K562 (cell line): ENCODE measurements at regions not wholly inside any gene's neighbourhood (a gene's known extent, or its start where the extent isn't known, plus 50 kb on each side); places are given as distances from the start of the nearest gene placed in this dataset.

Experiments
- ATAC-seq: fragments of 200-7000 bp; cut with Tn5 transposase; 3 replicates; pipeline ENCODE4 v1.9.1; 2020; ENCODE audit warnings: moderate library complexity
- BruUV-seq: library from RNA; stranded (reverse); fragments of 400-500 nt; replicated peaks from 2 replicates; lab custom pipeline; 2021; lab: Mats Ljungman, UMichigan
- CTCF ChIA-PET: fragments of 300-600 bp; formaldehyde crosslinking; extraction: SDS; loops from one replicate; lab custom pipeline; 2021; ENCODE audit warnings: low intra/inter-chr PET ratio; lab: Yijun Ruan, JAX
- POLR2A ChIA-PET: fragments of 300-600, 350-650 bp; sonication (Branson Sonifier 250); formaldehyde crosslinking; extraction: SDS; loops from one replicate; lab custom pipeline; 2021; ENCODE audit warnings: antibody characterized with exemption, inconsistent platforms; lab: Yijun Ruan, JAX
- DNase-seq, 4 experiments: peaks; one replicate each; pipeline versions ENCODE4 v3.0.0 to v3.0.0-alpha.2; 2011 to 2018; ENCODE audit warnings: low spot score in 3 of 4, mixed read lengths in 3 of 4; ENCODE audit errors: extremely low read depth in 1 of 4
- FAIRE-seq: peaks from 2 replicates; lab custom pipeline; 2011; peaks lifted over from hg19 to GRCh38; lab: Jason Lieb, UNC
- H2AFZ ChIP-seq: 2 replicates; pipeline ENCODE4 v1.6.0; 2011; ENCODE audit warnings: low read depth, low read length, control low read depth, inconsistent platforms
- H3K27ac ChIP-seq: fragments of 200-600 bp; 3 replicates; pipeline ENCODE4 v1.8.0; 2011; ENCODE audit warnings: low read depth, mild to moderate bottlenecking, control low read depth, inconsistent platforms, low read length, moderate library complexity, mixed read lengths; ENCODE audit errors: extremely low read depth
- H3K27me3 ChIP-seq, 2 experiments: fragments of 300-600 bp in 1 of 2; 2 replicates in 1 of 2; 3 replicates in 1 of 2; pipeline versions ENCODE4 v1.6.0 to v1.8.0; 2011; ENCODE audit warnings: inconsistent platforms in 2 of 2, low read length in 2 of 2, mild to moderate bottlenecking in 1 of 2, mixed read lengths in 1 of 2, moderate library complexity in 1 of 2; ENCODE audit not compliant: control insufficient read depth in 2 of 2, insufficient read depth in 2 of 2
- H3K36me3 ChIP-seq: fragments of 300-600 bp; 3 replicates; pipeline ENCODE4 v1.8.0; 2011; ENCODE audit warnings: mild to moderate bottlenecking, low read length, inconsistent platforms; ENCODE audit not compliant: control insufficient read depth, insufficient read depth
- H3K4me1 ChIP-seq, 2 experiments: fragments of 200-600 bp in 1 of 2; replicated peaks in 1 of 2; 2 replicates in 1 of 2; 3 replicates in 1 of 2; pipeline versions ENCODE4 v1.5.1 to v1.8.0; 2011; ENCODE audit warnings: inconsistent platforms in 2 of 2, low read length in 2 of 2, mild to moderate bottlenecking in 1 of 2, mixed read lengths in 1 of 2, moderate library complexity in 1 of 2; ENCODE audit not compliant: control insufficient read depth in 2 of 2, insufficient read depth in 2 of 2
- H3K4me2 ChIP-seq: 2 replicates; pipeline ENCODE4 v1.6.1; 2011; ENCODE audit warnings: low read length, control low read depth, inconsistent platforms, mixed read lengths; ENCODE audit not compliant: insufficient read depth
- H3K4me3 ChIP-seq: fragments of 200-600 bp; sonication (generic), shearing (Covaris generic); 2 replicates; pipeline ENCODE4 v1.5.1; 2016; ENCODE audit warnings: control low read depth, inconsistent platforms
- H3K79me2 ChIP-seq: fragments of 200-600 bp; 3 replicates; pipeline ENCODE4 v1.8.0; 2011; ENCODE audit warnings: low read length, inconsistent platforms; ENCODE audit not compliant: control insufficient read depth, insufficient read depth
- H3K9ac ChIP-seq, 2 experiments: 2 replicates each; pipeline versions ENCODE4 v1.6.0 to v1.6.1; 2011; ENCODE audit warnings: low read depth in 2 of 2, low read length in 2 of 2, control low read depth in 1 of 2, inconsistent platforms in 1 of 2, mild to moderate bottlenecking in 1 of 2, mixed read lengths in 1 of 2; ENCODE audit not compliant: insufficient read depth in 1 of 2
- H3K9me1 ChIP-seq: one replicate; pipeline ENCODE4 v1.6.0; 2011; ENCODE audit warnings: inconsistent platforms, mild to moderate bottlenecking, low read length, moderate library complexity; ENCODE audit not compliant: control insufficient read depth, insufficient read depth
- H3K9me3 ChIP-seq: replicated peaks from 2 replicates; pipeline ENCODE4 v1.5.1; 2011; ENCODE audit warnings: low read depth, low read length, inconsistent platforms; ENCODE audit not compliant: control insufficient read depth, insufficient read depth
- H4K20me1 ChIP-seq: replicated peaks from 2 replicates; pipeline ENCODE4 v1.6.1; 2011; ENCODE audit warnings: low read length, inconsistent platforms, mixed read lengths; ENCODE audit not compliant: control insufficient read depth, insufficient read depth
- KLF6 ChIP-seq: fragments of 250-450 bp; sonication (Bioruptor Pico); IDR thresholded peaks from 2 replicates; pipeline ENCODE4 v1.4.0; 2020; ENCODE audit warnings: mild to moderate bottlenecking, moderate library complexity, borderline replicate concordance
- ZNF253 ChIP-seq: fragments of 250-450 bp; sonication (Bioruptor Pico); conservative IDR thresholded peaks from 2 replicates; pipeline ENCODE4 v1.6.1; 2021; ENCODE audit warnings: mild to moderate bottlenecking
- WGBS: fragments of 100-300 bp; shearing (Covaris generic); methylation state at CpG from one replicate; pipeline ENCODE4 v1.1.6; 2016; ENCODE audit warnings: low coverage, mixed read lengths; ENCODE audit not compliant: insufficient coverage; ENCODE audit errors: missing lambda C conversion rate; 5-methylcytosine and 5-hydroxymethylcytosine counted together
- in situ Hi-C: fragments of 300-500 bp; cut with MboI; formaldehyde crosslinking; loops from 4 replicates; pipeline ENCODE4 v1.15.0; 2018; ENCODE audit warnings: inconsistent platforms, mixed read lengths
- intact Hi-C: fragments of 100-400 bp; cut with micrococcal nuclease; formaldehyde crosslinking; loops from 2 replicates; pipeline ENCODE4 v1.14.2; 2022
- TF ChIP-seq, protein P1 (sequence below): fragments of 250-450 bp; sonication (Bioruptor Pico); IDR thresholded peaks from 2 replicates; pipeline ENCODE4 v1.4.0; 2020; ENCODE audit warnings: mild to moderate bottlenecking, moderate library complexity, borderline replicate concordance

DNA sequence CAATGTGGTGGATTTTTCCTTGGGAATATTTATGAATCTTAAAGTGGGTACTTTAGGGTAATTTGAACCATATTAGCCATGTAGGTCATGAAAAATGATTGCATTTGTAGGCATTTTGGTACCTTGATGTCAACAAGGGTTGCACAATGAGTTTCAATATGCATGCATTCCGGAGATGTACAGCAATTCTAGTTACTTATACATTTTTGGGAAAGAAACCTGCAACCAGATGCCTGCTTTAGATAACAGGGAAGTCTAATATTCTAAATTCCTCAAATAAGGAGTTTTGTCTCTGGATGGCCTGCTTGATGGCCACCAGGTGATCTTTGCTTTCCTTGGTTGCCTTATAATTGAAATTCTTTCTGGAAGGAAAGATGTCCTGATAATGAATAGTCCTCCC lies 240.5 kb upstream of the SETMAR start:
- Histone ChIP-seq H3K9me3 (no peaks in the 10 kb centered on the region), H3K9me1 (no peaks in the 10 kb centered on the region), H3K36me3 (no peaks in the 10 kb centered on the region), H3K4me2 (no peak overlapping the region), H4K20me1 (no peaks in the 10 kb centered on the region), H3K9ac (no peak overlapping the region), H3K4me3 (no peak overlapping the region), H2AFZ (no peak overlapping the region), H3K79me2 (no peaks in the 10 kb centered on the region), H3K27ac (no peak overlapping the region), H3K4me1 (no peaks in the 10 kb centered on the region), H3K27me3 (no peaks in the 10 kb centered on the region)
- BruUV-seq: no TSS peak
- in situ Hi-C loops: no loop called here
- FAIRE-seq (no peak), ATAC-seq (no peak), DNase-seq (no peak)
- ChIA-PET CTCF (no interaction called here), POLR2A (no interaction called here)
- 0% methylated on average over 1 of the region's 1 CpG for WGBS
- intact Hi-C loops: no loop called here
- TF ChIP-seq, protein P1, sequence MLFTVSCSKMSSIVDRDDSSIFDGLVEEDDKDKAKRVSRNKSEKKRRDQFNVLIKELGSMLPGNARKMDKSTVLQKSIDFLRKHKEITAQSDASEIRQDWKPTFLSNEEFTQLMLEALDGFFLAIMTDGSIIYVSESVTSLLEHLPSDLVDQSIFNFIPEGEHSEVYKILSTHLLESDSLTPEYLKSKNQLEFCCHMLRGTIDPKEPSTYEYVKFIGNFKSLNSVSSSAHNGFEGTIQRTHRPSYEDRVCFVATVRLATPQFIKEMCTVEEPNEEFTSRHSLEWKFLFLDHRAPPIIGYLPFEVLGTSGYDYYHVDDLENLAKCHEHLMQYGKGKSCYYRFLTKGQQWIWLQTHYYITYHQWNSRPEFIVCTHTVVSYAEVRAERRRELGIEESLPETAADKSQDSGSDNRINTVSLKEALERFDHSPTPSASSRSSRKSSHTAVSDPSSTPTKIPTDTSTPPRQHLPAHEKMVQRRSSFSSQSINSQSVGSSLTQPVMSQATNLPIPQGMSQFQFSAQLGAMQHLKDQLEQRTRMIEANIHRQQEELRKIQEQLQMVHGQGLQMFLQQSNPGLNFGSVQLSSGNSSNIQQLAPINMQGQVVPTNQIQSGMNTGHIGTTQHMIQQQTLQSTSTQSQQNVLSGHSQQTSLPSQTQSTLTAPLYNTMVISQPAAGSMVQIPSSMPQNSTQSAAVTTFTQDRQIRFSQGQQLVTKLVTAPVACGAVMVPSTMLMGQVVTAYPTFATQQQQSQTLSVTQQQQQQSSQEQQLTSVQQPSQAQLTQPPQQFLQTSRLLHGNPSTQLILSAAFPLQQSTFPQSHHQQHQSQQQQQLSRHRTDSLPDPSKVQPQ (CRISPR knock-in tag): no peak
- TF ChIP-seq ZNF253 (CRISPR knock-in tag) (no peak), KLF6 (no peak)
